Fibroblast of mammary gland (primary cell): ENCODE measurements at regions not wholly inside any gene's neighbourhood (a gene's known extent, or its start where the extent isn't known, plus 50 kb on each side); places are given as distances from the start of the nearest gene placed in this dataset.

ENCODE experiments used
- DNase-seq: peaks from one replicate; pipeline ENCODE4 v3.0.0-alpha.2; 2010; ENCODE audit warnings: low read depth
- H3K4me3 ChIP-seq: 2 replicates; pipeline ENCODE4 v1.5.1; 2011; ENCODE audit warnings: low read depth, mild to moderate bottlenecking, low read length, moderate library complexity; ENCODE audit not compliant: control insufficient read depth
- CTCF ChIP-seq: conservative IDR thresholded peaks from 2 replicates; pipeline ENCODE4 v1.5.1; 2011; ENCODE audit warnings: low read depth, low read length, inconsistent platforms; ENCODE audit not compliant: control insufficient read depth, insufficient read depth

- H3K4me3 ChIP-seq, result no peak overlapping the region
- no peak for DNase-seq
- TF ChIP-seq CTCF, result no peak
These were observed 1059.5 kb upstream of the ADGRL4 start for GRCh38 chr1:80066060-80066459.

- H3K4me3 ChIP-seq, result no peak overlapping the region
- DNase-seq, result peak; percentile 46
- TF ChIP-seq CTCF, result no peak
These were observed 1058.0 kb upstream of the ADGRL4 start for GRCh38 chr1:80064524-80064923.

- no peak for DNase-seq
These were observed 1053.4 kb upstream of the ADGRL4 start for GRCh38 chr1:80059940-80060339.

GRCh38 chr1:80056179-80056578, 1049.6 kb upstream of the ADGRL4 start:
- H3K4me3 ChIP-seq, result no peak overlapping the region
- DNase-seq, result no peak
- no peak for TF ChIP-seq CTCF

More at GRCh38 chr1:80059940-80060339, 1053.4 kb upstream of the ADGRL4 start:
- H3K4me3 ChIP-seq, result no peak overlapping the region
- no peak for TF ChIP-seq CTCF

- no peak for TF ChIP-seq CTCF
- no peak overlapping the region for H3K4me3 ChIP-seq
- peak; percentile 97 for DNase-seq
These were observed 1047.6 kb upstream of the ADGRL4 start for GRCh38 chr1:80054129-80054528.

GRCh38 chr1:80053613-80054012, 1047.1 kb upstream of the ADGRL4 start:
- H3K4me3 ChIP-seq, result no peak overlapping the region
- no peak for TF ChIP-seq CTCF
- DNase-seq, result no peak

GRCh38 chr1:80050523-80050922, 1044.0 kb upstream of the ADGRL4 start:
- no peak for DNase-seq
- TF ChIP-seq CTCF, result no peak
- no peak overlapping the region for H3K4me3 ChIP-seq
